Testis (tissue), 2 donors: ENCODE measurements at regions not wholly inside any gene's neighbourhood (a gene's known extent, or its start where the extent isn't known, plus 50 kb on each side); places are given as distances from the start of the nearest gene placed in this dataset.

ENCODE experiments used
- CTCF ChIP-seq, 3 experiments: fragments of 450-650 bp in 2 of 3; fragments of 200-600 bp in 1 of 3; sonication (generic) in 1 of 3; IDR thresholded peaks; one replicate each; pipeline ENCODE4 v1.5.1; 2016 to 2019; ENCODE audit warnings: antibody characterized with exemption in 3 of 3, mild to moderate bottlenecking in 2 of 3, moderate library complexity in 1 of 3
- POLR2A ChIP-seq: fragments of 450-650 bp; IDR thresholded peaks from one replicate; pipeline ENCODE4 v1.6.1; 2017; ENCODE audit warnings: antibody characterized with exemption, mild to moderate bottlenecking, moderate library complexity

- TF ChIP-seq CTCF (IDR thresholded peaks at IDR 0.05), result no peak
- no peak for TF ChIP-seq POLR2A
These were observed 189.6 kb downstream of the GPAM start for GRCh38 chr10:111993872-111994426.
